ENCODE measurements at regions not wholly inside any gene's neighbourhood (a gene's known extent, or its start where the extent isn't known, plus 50 kb on each side); places are given as distances from the start of the nearest gene placed in this dataset.

GRCh38 chr16:79728048-79728922 is 127.7 kb upstream of the MAF start:
- no peak for DNase-seq

DNA sequence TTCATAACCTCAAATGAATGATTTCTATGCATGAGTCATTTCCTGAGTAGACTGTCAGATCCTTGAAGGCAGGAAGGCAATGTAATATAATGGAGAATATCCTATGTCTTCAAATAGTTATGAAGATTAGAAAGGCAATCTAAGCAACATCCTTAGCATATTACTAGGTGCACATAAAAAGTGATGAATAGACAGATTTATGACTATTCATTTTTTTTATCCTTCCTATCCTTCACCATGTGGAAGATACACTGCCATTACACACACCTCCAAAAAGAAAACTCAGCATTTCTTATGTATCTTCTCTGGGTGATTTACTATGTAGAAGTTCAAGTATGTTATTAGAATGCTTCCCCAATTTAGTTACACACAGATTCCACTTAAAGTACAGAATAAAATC is 126.4 kb upstream of the MAF start:
- no peak for DNase-seq

DNA sequence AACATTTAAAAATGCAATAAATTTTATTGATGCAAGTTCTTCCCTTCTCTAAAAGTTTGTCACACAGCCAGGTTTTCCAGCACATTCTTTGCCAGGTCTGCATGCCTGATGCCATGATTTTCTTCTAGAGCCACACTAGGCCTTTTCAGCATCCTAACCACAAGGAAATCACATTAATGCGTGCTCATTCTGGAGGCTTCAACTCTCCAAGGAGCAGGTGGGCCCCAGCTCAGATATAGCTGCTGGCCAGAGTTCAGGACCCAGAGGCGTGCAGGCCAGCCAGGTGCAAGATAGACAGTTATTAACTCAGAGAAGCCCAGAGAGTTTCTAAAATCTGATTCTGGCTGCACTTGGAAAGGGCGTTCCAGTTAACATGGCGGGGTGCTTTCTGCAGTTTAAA is 124.5 kb upstream of the MAF start:
- no peak for DNase-seq

- DNase-seq: no peak
Observed at GRCh38 chr16:79723583-79724168, 123.1 kb upstream of the MAF start.

- DNase-seq: no peak
Observed at GRCh38 chr16:79721270-79721669, 120.7 kb upstream of the MAF start.

GRCh38 chr16:79717333-79718137 is 117.0 kb upstream of the MAF start:
- no peak for DNase-seq

DNA sequence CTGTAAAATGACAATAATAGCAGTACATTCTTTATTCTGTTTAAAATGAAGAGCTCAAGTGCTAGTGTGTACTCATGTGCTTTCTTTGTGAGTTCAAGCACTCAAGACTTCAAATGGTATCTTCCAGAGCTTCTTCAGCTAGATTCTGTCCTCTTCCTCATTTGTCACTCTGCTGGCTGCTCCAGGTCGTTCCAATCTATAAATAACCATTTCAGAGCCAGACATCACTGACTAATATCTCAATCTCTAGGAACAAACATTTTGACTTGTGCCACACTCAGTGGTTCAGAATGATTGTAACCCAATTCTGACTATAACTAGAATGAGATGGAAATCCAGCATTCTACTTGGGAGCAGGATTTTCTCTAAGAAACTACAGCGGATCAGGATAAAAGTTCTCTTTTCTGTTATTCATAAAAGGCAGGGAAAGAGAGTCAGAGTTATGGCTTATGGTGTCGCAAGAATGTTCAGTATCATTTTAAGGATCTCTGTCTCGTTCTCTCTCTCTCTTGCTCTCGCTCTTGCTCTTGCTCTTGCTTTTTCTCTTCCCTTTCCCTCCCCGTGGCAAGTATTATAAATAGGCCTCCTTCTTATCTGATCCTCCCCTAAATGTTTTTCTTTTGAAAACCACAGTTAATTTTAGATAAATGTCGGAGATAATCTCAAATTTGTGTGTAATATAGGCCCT is 116.3 kb upstream of the MAF start:
- no peak for DNase-seq

DNA sequence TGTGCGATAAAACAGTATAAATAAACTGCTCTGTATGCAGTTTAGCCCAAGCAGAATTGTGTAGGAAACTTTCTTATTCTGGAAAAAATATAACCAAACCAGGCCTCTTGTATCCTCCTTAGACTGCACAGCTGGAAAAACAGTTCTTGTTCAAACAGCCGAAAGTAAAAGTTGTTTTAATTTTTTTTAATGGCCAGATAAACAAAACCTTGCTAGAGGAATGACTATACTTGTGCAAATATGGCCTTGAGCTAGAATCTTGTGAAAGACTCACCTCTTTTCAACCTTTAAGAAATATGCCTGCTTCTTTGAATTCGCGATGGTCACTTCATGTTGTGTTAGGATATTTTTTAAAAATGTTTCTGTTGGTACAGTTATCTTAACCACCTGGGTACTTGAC is 114.5 kb upstream of the MAF start:
- DNase-seq: no peak

GRCh38 chr16:79714440-79714839 is 113.9 kb upstream of the MAF start:
- DNase-seq: no peak

DNA sequence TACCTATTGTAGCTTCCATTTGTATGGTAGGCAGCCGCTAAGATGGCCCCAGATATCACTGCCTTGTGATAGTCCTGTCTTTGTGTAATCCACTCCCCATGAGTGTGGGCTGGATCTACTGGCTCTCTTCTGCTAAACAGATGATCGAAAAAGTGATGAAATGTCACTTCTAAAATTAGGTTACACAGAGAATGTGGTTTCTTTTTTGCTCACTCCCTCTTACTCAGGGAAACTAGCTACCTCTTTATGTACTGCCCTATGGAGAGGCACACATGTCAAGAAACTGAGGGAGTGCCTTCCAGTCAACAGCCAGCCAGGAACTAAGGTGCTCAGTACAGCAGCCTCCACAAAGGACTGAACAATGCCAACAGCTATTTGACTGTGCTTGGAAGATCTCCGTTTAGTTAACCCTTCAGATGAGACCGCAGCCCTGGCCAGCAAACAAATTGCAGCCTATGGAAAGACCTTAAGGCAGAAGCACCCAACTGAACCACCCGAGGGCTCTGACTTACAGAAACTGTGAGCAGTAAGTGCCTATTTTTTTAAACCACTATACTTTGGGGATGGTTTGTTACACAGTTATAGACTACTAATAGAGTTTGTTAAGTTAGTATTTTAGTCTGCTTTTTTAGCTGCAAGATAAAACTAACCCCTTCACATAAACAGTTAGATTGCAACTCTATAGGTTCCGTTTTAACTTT is 113.2 kb upstream of the MAF start:
- DNase-seq: no peak

GRCh38 chr16:79712276-79712675 is 111.7 kb upstream of the MAF start:
- no peak for DNase-seq

DNA sequence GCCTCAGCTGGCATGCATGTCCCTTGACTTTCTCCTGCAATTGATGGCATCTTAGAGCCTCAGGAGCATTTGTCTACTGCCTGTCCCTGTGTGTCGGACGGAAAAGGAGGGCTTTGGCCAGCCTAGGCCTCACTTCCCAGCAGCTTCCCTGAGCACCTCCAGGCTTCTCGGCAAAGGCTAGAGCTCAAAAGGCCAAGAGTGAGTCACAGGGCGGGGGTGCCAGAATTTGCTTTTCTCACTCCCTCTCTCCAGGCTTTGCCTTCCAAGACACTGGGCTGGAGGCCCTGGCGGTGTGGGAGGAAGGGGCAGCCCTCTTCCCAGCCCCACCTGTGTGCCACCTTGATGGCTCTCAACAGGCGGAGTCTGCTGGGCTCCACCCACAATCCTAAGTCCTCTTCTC is 107.3 kb upstream of the MAF start:
- DNase-seq: no peak

- no peak for DNase-seq
Observed at GRCh38 chr16:79703066-79703465, 102.5 kb upstream of the MAF start.

DNA sequence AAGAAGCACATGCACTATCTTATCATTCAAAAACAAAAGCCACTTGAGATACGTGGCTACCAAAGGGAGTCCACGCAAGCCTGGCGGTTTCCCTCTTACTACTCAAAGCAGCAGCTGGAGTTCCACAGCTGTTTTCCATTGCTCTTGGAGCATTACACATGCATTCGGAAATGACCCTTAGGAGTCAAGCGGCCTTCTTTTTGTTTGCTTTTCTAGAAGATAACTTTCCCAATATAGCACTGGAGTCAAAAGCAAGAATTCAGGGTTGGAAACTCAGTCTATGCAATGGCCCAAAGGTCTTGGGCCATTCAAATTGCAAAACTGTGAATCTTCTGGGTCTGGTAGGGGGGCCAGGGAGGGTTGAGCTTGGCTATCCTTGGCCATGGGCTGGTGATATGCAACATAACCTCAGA is 97.8 kb upstream of the MAF start:
- no peak for DNase-seq

DNA sequence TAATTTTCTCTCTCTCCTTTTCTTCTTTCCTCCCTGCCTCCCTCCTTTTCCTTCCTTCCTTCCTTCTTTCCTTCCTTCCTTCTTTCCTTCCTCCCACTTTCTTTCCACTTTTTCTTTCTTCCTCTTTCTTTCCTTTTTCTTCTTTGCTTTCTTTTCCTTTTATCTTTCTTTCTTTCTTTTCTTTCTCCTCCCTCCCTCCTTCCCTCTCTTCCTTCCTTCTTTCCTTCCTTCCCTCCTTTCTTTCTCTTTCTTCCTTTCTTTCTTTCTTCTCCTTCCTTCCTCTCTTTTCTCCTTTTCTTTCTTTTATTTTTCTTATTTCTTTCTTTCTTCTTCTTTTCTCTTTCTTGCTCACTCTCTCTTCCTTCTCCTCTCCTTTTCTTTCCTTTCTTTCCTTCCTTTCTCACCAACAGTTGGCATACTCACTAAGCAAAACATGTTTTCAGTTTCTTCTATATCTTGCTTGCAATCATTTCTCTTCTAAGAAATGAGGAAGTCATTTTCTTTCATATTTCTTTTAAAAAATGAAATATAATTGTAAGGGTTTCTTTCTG is 97.1 kb upstream of the MAF start:
- DNase-seq: no peak

DNA sequence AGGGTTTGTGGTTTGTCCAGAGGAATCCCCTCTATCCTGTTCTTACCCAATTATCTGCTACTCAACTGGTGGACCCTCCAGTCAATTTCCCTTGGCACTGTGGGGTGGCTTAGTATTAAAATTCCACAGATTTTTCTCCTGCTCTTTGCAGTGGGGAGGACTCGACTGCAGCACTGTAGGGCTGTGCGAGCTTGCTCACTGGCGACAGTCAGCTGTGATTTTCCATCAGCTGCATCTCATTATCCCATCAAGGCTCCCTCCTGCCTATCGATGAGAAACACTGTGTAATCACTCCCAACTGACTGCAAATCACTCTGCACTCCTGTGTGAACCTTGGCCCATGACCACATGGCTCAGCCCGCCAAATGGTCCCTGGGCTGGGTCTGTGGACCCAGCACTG is 90.5 kb upstream of the MAF start:
- DNase-seq: no peak

DNA sequence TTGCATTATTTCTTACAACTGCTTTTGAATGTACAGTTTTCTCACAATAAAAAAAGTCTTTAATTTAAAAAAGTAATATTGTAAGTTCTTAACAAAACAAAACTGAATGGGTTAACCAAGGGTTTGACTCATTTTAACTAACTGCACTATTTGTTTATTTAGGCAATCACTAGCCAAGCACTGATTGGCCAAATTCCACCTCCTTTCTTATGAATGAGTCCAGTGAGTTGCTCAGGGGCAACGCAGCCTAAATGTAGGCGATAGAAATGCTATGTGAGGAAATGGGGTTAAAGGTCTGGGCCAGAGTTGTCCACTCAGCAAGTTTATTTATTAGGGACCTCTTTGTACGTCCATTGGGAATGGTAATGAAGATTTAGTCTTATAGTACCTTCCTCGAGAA is 89.6 kb upstream of the MAF start:
- no peak for DNase-seq

DNA sequence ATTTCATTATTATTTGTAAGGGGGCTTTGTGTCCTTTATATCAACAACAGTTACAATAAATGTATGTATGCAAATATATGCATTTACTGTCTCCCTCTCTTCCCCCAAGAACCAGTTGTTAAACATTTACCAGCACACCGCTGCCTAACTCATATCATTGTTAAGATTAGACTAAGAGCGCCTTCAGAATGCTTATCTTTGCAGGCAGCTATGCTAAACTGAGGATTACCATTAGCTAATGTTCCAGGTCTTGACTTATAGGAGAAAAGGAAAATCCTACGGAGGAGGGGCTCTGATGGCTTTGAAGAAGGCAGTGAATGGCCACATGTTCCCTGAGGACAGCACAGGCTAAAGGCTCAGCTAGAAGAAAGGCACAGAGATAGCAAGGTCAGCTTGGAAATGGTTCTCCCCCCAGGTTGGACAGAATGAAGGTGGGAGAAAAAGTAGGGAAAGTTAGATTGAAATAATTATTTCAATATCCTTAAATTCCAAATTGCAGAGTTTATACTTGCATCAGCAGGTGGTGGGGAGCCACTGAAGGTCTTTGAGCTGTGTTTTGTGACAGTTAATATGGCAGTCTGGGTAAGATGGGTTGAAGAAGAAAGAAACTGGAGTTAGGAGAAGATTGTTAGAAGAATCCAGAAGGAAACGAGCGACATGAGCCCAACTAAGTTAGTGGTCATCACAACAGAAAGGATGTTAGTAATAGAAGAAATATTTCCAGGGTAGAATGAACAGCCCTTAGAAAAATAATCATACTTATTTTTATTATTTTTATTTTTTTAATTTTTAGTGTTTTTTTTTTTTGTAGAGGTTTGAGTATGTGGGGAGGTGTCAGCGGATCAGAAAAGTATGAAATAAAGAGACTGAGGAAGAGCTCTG is 87.0 kb upstream of the MAF start:
- no peak for DNase-seq

GRCh38 chr16:79685871-79686270 is 85.3 kb upstream of the MAF start:
- no peak for DNase-seq

DNA sequence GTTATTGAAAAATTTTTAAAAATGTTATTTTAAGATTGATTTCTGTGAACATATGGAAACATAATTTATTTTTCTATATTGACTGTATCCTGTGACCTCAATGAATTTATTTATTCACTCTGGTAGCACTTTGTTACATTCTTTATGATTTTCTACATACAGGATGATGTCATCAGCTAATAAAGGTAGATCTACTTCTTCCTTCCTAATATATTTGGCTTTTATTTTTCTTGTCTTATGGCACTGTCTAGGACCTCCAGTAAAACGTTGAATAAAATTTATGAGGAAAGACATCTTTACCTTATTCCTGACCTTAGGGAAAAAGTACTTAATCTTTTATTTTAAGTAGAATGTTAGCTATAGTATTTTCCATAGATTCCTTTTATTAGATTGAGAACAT is 78.8 kb upstream of the MAF start:
- no peak for DNase-seq

- no peak for DNase-seq
Observed at GRCh38 chr16:79677799-79678530, 77.4 kb upstream of the MAF start.
